Transverse colon (tissue), 4 donors: ENCODE measurements at regions not wholly inside any gene's neighbourhood (a gene's known extent, or its start where the extent isn't known, plus 50 kb on each side); places are given as distances from the start of the nearest gene placed in this dataset.

Source experiments
- DNase-seq: peaks from one replicate; pipeline ENCODE4 v3.0.0-alpha.2; 2019
- H3K27ac ChIP-seq, 4 donors: fragments of 200-600 bp; sonication (generic); 2 replicates each; pipeline ENCODE4 v1.5.1; 2016 to 2018; ENCODE audit warnings: inconsistent platforms in 4 of 4
- H3K27me3 ChIP-seq: fragments of 200-600 bp; sonication (generic); 2 replicates; pipeline ENCODE4 v1.5.1; 2017; ENCODE audit warnings: inconsistent platforms
- H3K36me3 ChIP-seq, 4 donors: fragments of 200-600 bp; sonication (generic); 2 replicates each; pipeline ENCODE4 v1.5.1; 2017 to 2019; ENCODE audit warnings: inconsistent platforms in 4 of 4
- H3K4me1 ChIP-seq, 4 donors: fragments of 200-600 bp; sonication (generic); 2 replicates each; pipeline ENCODE4 v1.5.1; 2017 to 2020; ENCODE audit warnings: inconsistent platforms in 4 of 4
- H3K4me3 ChIP-seq, 4 donors: fragments of 200-600 bp; sonication (generic); 1 replicate in 1 of 4; 2 replicates in 3 of 4; pipeline versions ENCODE4 v1.5.1 to v1.6.1; 2017 to 2019; ENCODE audit warnings: inconsistent platforms in 4 of 4
- H3K9me3 ChIP-seq, 2 donors: fragments of 200-600 bp; sonication (generic); 2 replicates each; pipeline ENCODE4 v1.5.1; 2017 to 2019; ENCODE audit warnings: inconsistent platforms in 2 of 2
- CTCF ChIP-seq, 5 experiments: fragments of 200-600 bp in 3 of 5; fragments of 450-650 bp in 2 of 5; sonication (generic) in 3 of 5; IDR thresholded peaks; 1 replicate in 2 of 5; 2 replicates in 3 of 5; pipeline ENCODE4 v1.5.1; 2016 to 2017; ENCODE audit warnings: antibody characterized with exemption in 5 of 5, inconsistent platforms in 3 of 5, mild to moderate bottlenecking in 2 of 5, moderate library complexity in 1 of 5
- EP300 ChIP-seq: sonication (generic); formaldehyde crosslinking; IDR thresholded peaks from one replicate; pipeline ENCODE4 v1.6.1; 2017; ENCODE audit warnings: antibody characterized with exemption, low read depth
- POLR2A ChIP-seq: fragments of 450-650 bp; IDR thresholded peaks from one replicate; pipeline ENCODE4 v1.6.1; 2016; ENCODE audit warnings: antibody characterized with exemption, mild to moderate bottlenecking, moderate library complexity
- POLR2AphosphoS5 ChIP-seq, 3 donors: sonication (generic); formaldehyde crosslinking; IDR thresholded peaks; one replicate each; pipeline ENCODE4 v1.6.1; 2016; ENCODE audit warnings: antibody characterized with exemption in 3 of 3
- WGBS, 2 donors: methylation state at CpG; one replicate each; pipeline ENCODE4 v1.1.5; 2018; ENCODE audit warnings: low coverage in 1 of 2; 5-methylcytosine and 5-hydroxymethylcytosine counted together
- in situ Hi-C, 4 donors: fragments of 200-750 bp; cut with MboI; loops; one replicate each; pipeline versions ENCODE4 v1.15.0 to v1.15.1; 2017; ENCODE audit warnings: low sequenced_read_pairs in 3 of 4, low pct_ligation_motif_present in 1 of 4, low pct_unique_long_range_greater_than_20kb in 1 of 4
- intact Hi-C: fragments of 100-400 bp; cut with DNase I; formaldehyde crosslinking; loops from one replicate; pipeline ENCODE4 v1.15.1; 2023; ENCODE audit warnings: low total_unique reads

- H3K27me3 ChIP-seq = no peaks in the 10 kb centered on the region
- no peak for DNase-seq
- 76 to 79% methylated on average over 4 of the region's 4 CpGs for WGBS, 2 donors
- intact Hi-C loops = no loop called here
- H3K4me3 ChIP-seq = no peak overlapping the region
- no peak overlapping the region for H3K27ac ChIP-seq
- no peaks in the 10 kb centered on the region for H3K36me3 ChIP-seq
- in situ Hi-C loops = no loop called here
- no peaks in the 10 kb centered on the region for H3K4me1 ChIP-seq
- TF ChIP-seq POLR2AphosphoS5 (IDR thresholded peaks at IDR 0.05) (no peak), POLR2A (no peak), EP300 (no peak), CTCF (IDR thresholded peaks at IDR 0.05) (no peak)
- no peaks in the 10 kb centered on the region for H3K9me3 ChIP-seq
Measured at GRCh38 chr14:76289276-76289675, 86.7 kb upstream of the ESRRB start.

- in situ Hi-C loops = no loop called here
Measured at GRCh38 chr14:76292561-76292960, 83.4 kb upstream of the ESRRB start.

GRCh38 chr14:76293221-76293620 lies 82.7 kb upstream of the ESRRB start:
- intact Hi-C loops (no loop called here), in situ Hi-C loops (no loop called here)
- Histone ChIP-seq H3K4me1 (no peaks in the 10 kb centered on the region), H3K36me3 (no peaks in the 10 kb centered on the region), H3K27me3 (no peaks in the 10 kb centered on the region), H3K9me3 (no peaks in the 10 kb centered on the region), H3K4me3 (no peak overlapping the region), H3K27ac (no peak overlapping the region)
- TF ChIP-seq CTCF (IDR thresholded peaks at IDR 0.05) (no peak), POLR2AphosphoS5 (IDR thresholded peaks at IDR 0.05) (no peak), EP300 (no peak), POLR2A (no peak)
- 40 to 88% methylated on average over 1 to 2 of the region's 3 CpGs for WGBS, 2 donors
- DNase-seq = no peak

More at GRCh38 chr14:76292561-76292960, 83.4 kb upstream of the ESRRB start:
- Histone ChIP-seq H3K4me1 (no peaks in the 10 kb centered on the region), H3K4me3 (no peak overlapping the region), H3K27me3 (no peaks in the 10 kb centered on the region), H3K36me3 (no peaks in the 10 kb centered on the region), H3K27ac (no peak overlapping the region), H3K9me3 (no peaks in the 10 kb centered on the region)
- WGBS, 2 donors = 85 to 90% methylated on average over 5 to 10 of the region's 10 CpGs
- DNase-seq = no peak
- intact Hi-C loops = no loop called here
- TF ChIP-seq EP300 (no peak), CTCF (IDR thresholded peaks at IDR 0.05) (no peak), POLR2A (no peak), POLR2AphosphoS5 (IDR thresholded peaks at IDR 0.05) (no peak)

GRCh38 chr14:76293923-76294322 lies 82.0 kb upstream of the ESRRB start:
- in situ Hi-C loops = no loop called here
- H3K4me1 ChIP-seq = no peaks in the 10 kb centered on the region
- intact Hi-C loops = no loop called here
- TF ChIP-seq POLR2A = no peak
- TF ChIP-seq EP300 = no peak
- no peak for TF ChIP-seq POLR2AphosphoS5 (IDR thresholded peaks at IDR 0.05)
- TF ChIP-seq CTCF (IDR thresholded peaks at IDR 0.05) = no peak
- no peak overlapping the region for H3K27ac ChIP-seq
- no peak for DNase-seq
- no peak overlapping the region for H3K4me3 ChIP-seq
- H3K9me3 ChIP-seq = no peaks in the 10 kb centered on the region
- 40 to 61% methylated on average over 2 to 3 of the region's 3 CpGs for WGBS, 2 donors
- no peaks in the 10 kb centered on the region for H3K36me3 ChIP-seq
- no peaks in the 10 kb centered on the region for H3K27me3 ChIP-seq
